Gastrocnemius medialis (tissue), 4 donors: ENCODE measurements at regions not wholly inside any gene's neighbourhood (a gene's known extent, or its start where the extent isn't known, plus 50 kb on each side); places are given as distances from the start of the nearest gene placed in this dataset.

Experiments used
- ATAC-seq, 2 donors: fragments of 150-250 bp; one replicate each; pipeline ENCODE4 v1.9.1; 2016
- DNase-seq, 2 donors: peaks; one replicate each; pipeline ENCODE4 v3.0.0-alpha.2; 2019
- H3K27ac ChIP-seq, 4 donors: fragments of 200-600 bp; sonication (generic); 1 replicate in 1 of 4; 2 replicates in 3 of 4; pipeline ENCODE4 v1.5.1; 2016 to 2018; ENCODE audit warnings: mild to moderate bottlenecking in 2 of 4, moderate library complexity in 1 of 4
- H3K27me3 ChIP-seq, 3 donors: fragments of 200-600 bp; sonication (generic) in 2 of 3; 1 replicate in 1 of 3; 2 replicates in 2 of 3; pipeline versions ENCODE4 v1.5.1 to v1.6.0; 2016 to 2019; ENCODE audit warnings: mild to moderate bottlenecking in 1 of 3, moderate library complexity in 1 of 3
- H3K36me3 ChIP-seq, 2 donors: fragments of 200-600 bp; sonication (generic) in 1 of 2; one replicate each; pipeline ENCODE4 v1.5.1; 2017 to 2018
- H3K4me1 ChIP-seq, 2 donors: fragments of 200-600 bp; sonication (generic) in 1 of 2; one replicate each; pipeline ENCODE4 v1.5.1; 2016 to 2017; ENCODE audit warnings: mild to moderate bottlenecking in 2 of 2
- H3K4me3 ChIP-seq, 4 donors: fragments of 200-600 bp; sonication (generic) in 3 of 4; 1 replicate in 1 of 4; 2 replicates in 3 of 4; pipeline ENCODE4 v1.5.1; 2016 to 2019; ENCODE audit warnings: mild to moderate bottlenecking in 2 of 4
- H3K9me3 ChIP-seq, 3 donors: fragments of 200-600 bp; sonication (generic) in 2 of 3; 1 replicate in 1 of 3; 2 replicates in 2 of 3; pipeline ENCODE4 v1.5.1; 2016 to 2019
- POLR2A ChIP-seq, 2 donors: fragments of 450-650 bp; IDR thresholded peaks; one replicate each; pipeline ENCODE4 v1.6.1; 2017; ENCODE audit warnings: antibody characterized with exemption in 2 of 2, mild to moderate bottlenecking in 2 of 2, moderate library complexity in 2 of 2
- in situ Hi-C, 4 donors: fragments of 200-750 bp; cut with MboI; loops; one replicate each; pipeline versions ENCODE4 v1.15.0 to v1.8.0; 2017; ENCODE audit warnings: low sequenced_read_pairs in 4 of 4
- intact Hi-C: fragments of 100-400 bp; cut with DNase I; formaldehyde crosslinking; loops from one replicate; pipeline ENCODE4 v1.15.1; 2023; ENCODE audit warnings: low total_unique reads
- TF ChIP-seq, protein P1 (sequence below), 5 experiments: fragments of 450-650 bp in 3 of 5; fragments of 200-600 bp in 2 of 5; sonication (generic) in 2 of 5; IDR thresholded peaks in 4 of 5; conservative IDR thresholded peaks in 1 of 5; 1 replicate in 4 of 5; 2 replicates in 1 of 5; pipeline ENCODE4 v1.5.1; 2016 to 2019; ENCODE audit warnings: antibody characterized with exemption in 5 of 5, mild to moderate bottlenecking in 3 of 5, moderate library complexity in 3 of 5

DNA sequence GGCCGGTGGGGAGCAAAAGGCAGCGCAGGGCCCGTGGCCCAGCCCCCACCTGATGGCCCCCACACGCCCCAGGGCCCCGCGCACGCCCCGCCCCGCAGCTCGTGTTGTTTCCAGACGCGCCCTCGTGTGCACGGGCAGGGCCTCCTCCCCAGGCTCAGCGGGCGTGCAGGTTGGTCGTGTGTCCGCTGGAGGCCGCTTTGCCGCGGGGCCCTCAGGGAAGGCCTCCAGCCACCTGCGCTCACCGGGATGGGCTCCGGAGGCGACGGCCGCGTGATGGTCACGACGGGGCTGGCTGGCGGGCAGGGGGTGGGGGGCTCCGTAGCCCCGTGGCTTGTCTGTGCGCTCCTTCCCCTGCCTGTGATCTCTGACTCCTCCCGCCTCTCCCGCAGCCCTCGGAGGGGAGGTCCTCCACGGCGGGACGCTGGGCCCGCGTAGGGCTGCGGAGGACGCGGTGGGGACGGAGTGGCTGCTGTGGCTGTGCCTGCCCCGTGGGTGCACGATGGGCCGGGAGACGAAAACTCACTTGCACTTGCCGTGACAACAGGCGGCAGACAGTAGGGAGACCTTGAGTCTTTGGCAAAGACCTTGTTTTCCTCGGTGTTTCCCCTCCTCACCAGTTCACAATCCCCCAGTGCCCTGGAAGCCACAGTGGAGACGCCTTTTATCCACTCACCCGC, 67.1 kb downstream of the RTP5 start:
- H3K4me3 ChIP-seq = no peak overlapping the region
- in situ Hi-C loops = no loop called here
- H3K9me3 ChIP-seq = no peaks in the 10 kb centered on the region
- H3K27me3 ChIP-seq = peaks cover 0 to 5% (median 0%) of the 10 kb centered on the region in 3 donors
- H3K36me3 ChIP-seq = no peaks in the 10 kb centered on the region
- DNase-seq (no peak), ATAC-seq (no peak)
- intact Hi-C loops = no loop called here
- H3K27ac ChIP-seq = no peak overlapping the region
- no peaks in the 10 kb centered on the region for H3K4me1 ChIP-seq
- TF ChIP-seq, protein P1, sequence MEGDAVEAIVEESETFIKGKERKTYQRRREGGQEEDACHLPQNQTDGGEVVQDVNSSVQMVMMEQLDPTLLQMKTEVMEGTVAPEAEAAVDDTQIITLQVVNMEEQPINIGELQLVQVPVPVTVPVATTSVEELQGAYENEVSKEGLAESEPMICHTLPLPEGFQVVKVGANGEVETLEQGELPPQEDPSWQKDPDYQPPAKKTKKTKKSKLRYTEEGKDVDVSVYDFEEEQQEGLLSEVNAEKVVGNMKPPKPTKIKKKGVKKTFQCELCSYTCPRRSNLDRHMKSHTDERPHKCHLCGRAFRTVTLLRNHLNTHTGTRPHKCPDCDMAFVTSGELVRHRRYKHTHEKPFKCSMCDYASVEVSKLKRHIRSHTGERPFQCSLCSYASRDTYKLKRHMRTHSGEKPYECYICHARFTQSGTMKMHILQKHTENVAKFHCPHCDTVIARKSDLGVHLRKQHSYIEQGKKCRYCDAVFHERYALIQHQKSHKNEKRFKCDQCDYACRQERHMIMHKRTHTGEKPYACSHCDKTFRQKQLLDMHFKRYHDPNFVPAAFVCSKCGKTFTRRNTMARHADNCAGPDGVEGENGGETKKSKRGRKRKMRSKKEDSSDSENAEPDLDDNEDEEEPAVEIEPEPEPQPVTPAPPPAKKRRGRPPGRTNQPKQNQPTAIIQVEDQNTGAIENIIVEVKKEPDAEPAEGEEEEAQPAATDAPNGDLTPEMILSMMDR (IDR thresholded peaks at IDR 0.05 in 4 of 5, conservative IDR thresholded peaks at IDR 0.05 in 1 of 5) = no peak
- TF ChIP-seq POLR2A (IDR thresholded peaks at IDR 0.05) = no peak

DNA sequence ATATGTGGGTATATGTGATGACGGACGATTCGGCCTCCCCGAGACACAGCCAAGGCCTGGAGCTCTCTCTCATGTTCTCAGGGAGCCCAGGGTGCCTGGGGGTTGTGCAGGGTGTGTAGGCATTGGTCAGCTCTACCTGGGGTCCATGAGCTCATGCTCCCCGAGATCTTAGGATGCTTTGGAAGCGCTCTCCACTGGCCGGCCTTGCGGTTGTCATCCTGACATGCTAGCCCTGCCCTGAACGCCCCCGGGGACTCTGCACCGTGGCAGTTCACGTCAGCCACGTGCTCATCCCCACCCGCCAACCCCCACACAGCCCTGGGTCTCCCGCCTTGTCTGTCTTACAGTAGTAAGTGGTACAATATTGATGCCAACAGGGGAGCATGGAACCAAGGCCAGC, 67.8 kb downstream of the RTP5 start:
- no peaks in the 10 kb centered on the region for H3K36me3 ChIP-seq
- intact Hi-C loops = no loop called here
- H3K4me3 ChIP-seq = no peak overlapping the region
- no peak overlapping the region for H3K27ac ChIP-seq
- no peaks in the 10 kb centered on the region for H3K4me1 ChIP-seq
- TF ChIP-seq POLR2A (IDR thresholded peaks at IDR 0.05) = no peak
- TF ChIP-seq, protein P1 (IDR thresholded peaks at IDR 0.05 in 4 of 5, conservative IDR thresholded peaks at IDR 0.05 in 1 of 5) = no peak
- ATAC-seq (no peak), DNase-seq (no peak)
- H3K27me3 ChIP-seq = peaks cover 0 to 5% (median 0%) of the 10 kb centered on the region in 3 donors
- no peaks in the 10 kb centered on the region for H3K9me3 ChIP-seq
- in situ Hi-C loops = no loop called here

DNA sequence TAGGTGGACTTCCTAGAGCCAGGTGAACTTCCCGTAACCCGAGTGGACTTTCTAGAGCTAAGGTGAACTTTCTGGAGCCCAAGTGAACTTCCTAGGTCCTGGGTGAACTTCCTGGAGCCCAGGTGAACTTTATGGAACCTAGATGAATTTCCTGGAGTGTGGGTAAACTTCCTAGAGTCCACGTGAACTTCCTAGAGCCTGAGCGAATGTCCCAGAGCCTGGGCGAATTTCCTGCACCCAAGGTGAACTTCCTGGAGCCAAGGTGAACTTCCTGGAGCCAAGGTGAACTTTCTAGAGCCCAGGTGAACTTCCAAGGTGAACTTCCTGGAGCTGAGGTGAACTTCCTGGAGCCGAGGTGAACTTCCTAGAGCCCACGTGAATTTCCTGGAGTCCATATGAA, 70.0 kb downstream of the RTP5 start:
- H3K4me3 ChIP-seq = no peak overlapping the region
- no peak for DNase-seq
- no peak for ATAC-seq
- no peaks in the 10 kb centered on the region for H3K36me3 ChIP-seq
- TF ChIP-seq, protein P1 (IDR thresholded peaks at IDR 0.05 in 4 of 5, conservative IDR thresholded peaks at IDR 0.05 in 1 of 5) = no peak
- TF ChIP-seq POLR2A (IDR thresholded peaks at IDR 0.05) = no peak
- no peaks in the 10 kb centered on the region for H3K4me1 ChIP-seq
- H3K9me3 ChIP-seq = no peaks in the 10 kb centered on the region
- in situ Hi-C loops (no loop called here), intact Hi-C loops (no loop called here)
- no peak overlapping the region for H3K27ac ChIP-seq
- H3K27me3 ChIP-seq = peaks cover 0 to 5% (median 5%) of the 10 kb centered on the region in 3 donors

DNA sequence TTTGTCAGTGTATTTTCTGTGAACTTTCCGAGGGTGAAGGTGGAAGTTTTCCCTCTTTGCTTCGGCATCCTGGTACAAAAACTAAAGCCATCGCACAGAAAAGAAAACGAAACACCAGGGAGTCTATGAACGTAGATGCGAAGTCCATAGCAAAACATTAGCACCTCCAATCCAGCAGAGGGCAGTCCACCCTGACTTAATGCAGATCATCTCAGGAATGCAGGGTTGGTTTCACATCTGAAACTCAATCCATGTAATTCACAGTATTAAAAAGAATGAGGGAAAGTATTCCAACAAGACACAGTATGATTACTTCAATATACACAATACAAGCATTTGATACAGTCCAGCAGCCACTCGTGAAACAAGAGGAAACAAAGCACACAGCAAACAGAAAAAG, 70.8 kb downstream of the RTP5 start:
- no peak for ATAC-seq
- H3K4me3 ChIP-seq = no peak overlapping the region
- no peak for TF ChIP-seq POLR2A (IDR thresholded peaks at IDR 0.05)
- H3K27me3 ChIP-seq = peaks cover 0 to 5% (median 3%) of the 10 kb centered on the region in 3 donors
- H3K27ac ChIP-seq = no peak overlapping the region
- H3K36me3 ChIP-seq = no peaks in the 10 kb centered on the region
- DNase-seq = no peak
- H3K4me1 ChIP-seq = no peaks in the 10 kb centered on the region
- in situ Hi-C loops (no loop called here), intact Hi-C loops (no loop called here)
- H3K9me3 ChIP-seq = no peaks in the 10 kb centered on the region

DNA sequence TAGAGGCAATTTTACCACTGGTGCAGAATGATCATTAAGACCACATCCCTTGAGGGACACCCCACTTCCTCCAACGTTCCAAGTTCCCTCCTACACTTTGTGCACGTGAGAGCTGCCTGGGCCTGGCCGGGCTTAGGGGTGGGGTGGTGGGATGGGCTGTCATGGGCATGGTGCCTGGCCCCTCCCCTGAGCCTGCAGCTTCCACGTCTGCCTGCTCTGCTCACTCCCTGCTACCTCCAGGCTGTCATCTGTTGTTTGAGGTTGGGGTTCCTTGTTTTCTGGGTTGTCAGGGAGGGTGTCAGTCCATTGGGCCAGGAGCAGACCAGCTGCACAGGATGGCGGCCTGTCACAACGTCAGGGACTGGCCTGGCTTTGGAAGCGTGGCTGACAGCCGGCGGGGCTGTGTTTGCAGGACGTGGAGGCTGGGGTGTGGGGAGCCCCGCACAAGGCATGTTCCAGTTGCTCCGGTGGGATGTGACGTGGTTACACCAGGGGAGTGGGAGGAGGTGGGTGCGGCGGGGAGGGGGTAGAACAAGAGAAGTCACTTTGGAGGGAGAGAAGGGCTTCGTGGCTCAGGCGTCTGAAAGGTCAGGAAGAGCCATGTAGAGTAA, 72.3 kb downstream of the RTP5 start:
- Histone ChIP-seq H3K36me3 (no peaks in the 10 kb centered on the region), H3K27ac (no peak overlapping the region), H3K27me3 (peaks cover 0 to 5% (median 4%) of the 10 kb centered on the region in 3 donors), H3K9me3 (no peaks in the 10 kb centered on the region), H3K4me3 (no peak overlapping the region), H3K4me1 (no peaks in the 10 kb centered on the region)
- DNase-seq (no peak), ATAC-seq (no peak)
- in situ Hi-C loops = no loop called here
- intact Hi-C loops = no loop called here
- TF ChIP-seq, protein P1 (IDR thresholded peaks at IDR 0.05 in 4 of 5, conservative IDR thresholded peaks at IDR 0.05 in 1 of 5) = no peak
- TF ChIP-seq POLR2A (IDR thresholded peaks at IDR 0.05) = no peak
